Central memory CD8-positive, alpha-beta T cell (primary cell): ENCODE measurements at regions not wholly inside any gene's neighbourhood (a gene's known extent, or its start where the extent isn't known, plus 50 kb on each side); places are given as distances from the start of the nearest gene placed in this dataset.
A peak's percentile ranks its signal among the peaks of the same experiment; 100 is the strongest.
"Not testable (repeated sequence)": the region's sequence is repeated elsewhere in the genome, so short reads cannot be mapped to it uniquely, and the experiment has no call there.

Source experiments
- ATAC-seq: fragments of 150-1000 bp; cut with Tn5 transposase; replicated peaks from 2 replicates; pipeline ENCODE4 v1.10.0; 2022; ENCODE audit warnings: mild to moderate bottlenecking, moderate FRiP score, moderate number of reproducible peaks; ENCODE audit not compliant: poor library complexity, severe bottlenecking; ENCODE audit errors: extremely low read depth
- DNase-seq, 2 donors: peaks; one replicate each; pipeline ENCODE4 v3.0.0; 2021; ENCODE audit warnings: low spot score in 2 of 2
- H3K27ac Mint-ChIP-seq: one replicate; pipeline ENCODE4 v1.8.0; 2022; ENCODE audit warnings: low read depth, mild to moderate bottlenecking, moderate library complexity, mixed read lengths
- H3K27me3 Mint-ChIP-seq: one replicate; pipeline ENCODE4 v1.8.0; 2022; ENCODE audit warnings: mixed read lengths
- H3K36me3 Mint-ChIP-seq: one replicate; pipeline ENCODE4 v1.8.0; 2022; ENCODE audit warnings: mild to moderate bottlenecking, moderate library complexity, mixed read lengths; ENCODE audit not compliant: insufficient read depth
- H3K4me1 Mint-ChIP-seq: one replicate; pipeline ENCODE4 v1.8.0; 2022; ENCODE audit warnings: mixed read lengths
- H3K4me3 Mint-ChIP-seq: one replicate; pipeline ENCODE4 v1.8.0; 2022; ENCODE audit warnings: mild to moderate bottlenecking, moderate library complexity, mixed read lengths
- H3K9me3 Mint-ChIP-seq: one replicate; pipeline ENCODE4 v1.8.0; 2022; ENCODE audit warnings: mixed read lengths

DNA sequence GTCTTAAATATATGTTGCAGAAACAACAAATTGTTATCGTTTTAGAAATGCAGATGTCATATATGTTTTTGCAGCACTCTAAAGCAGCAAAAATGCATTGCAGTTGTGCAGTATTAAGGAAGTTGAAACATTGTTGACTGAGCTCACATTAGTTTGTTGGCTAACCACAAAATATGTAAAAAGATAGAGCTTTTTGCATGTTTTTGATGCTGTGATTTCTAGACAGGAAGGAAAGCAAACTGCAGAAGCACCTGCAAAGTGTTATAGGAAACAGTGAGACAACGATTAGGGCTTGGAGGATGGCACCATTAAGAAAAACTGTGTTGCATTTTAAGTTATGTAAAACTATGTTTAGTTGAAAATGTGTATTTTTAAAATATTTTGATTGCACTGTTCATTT, 366.7 kb downstream of the SRGAP2C start:
- Mint-ChIP-seq H3K27ac (peak overlapping the region; percentile 81), H3K4me1 (peaks cover 43% of the 10 kb centered on the region)
- not testable (repeated sequence) for H3K9me3 Mint-ChIP-seq, H3K27me3 Mint-ChIP-seq, H3K36me3 Mint-ChIP-seq, H3K4me3 Mint-ChIP-seq
- DNase-seq (peak in 1 of 2 donors; percentile 11), ATAC-seq (peak; percentile 94)

- H3K36me3 Mint-ChIP-seq, DNase-seq, H3K9me3 Mint-ChIP-seq, H3K4me3 Mint-ChIP-seq, H3K27me3 Mint-ChIP-seq, ATAC-seq, H3K27ac Mint-ChIP-seq: not testable (repeated sequence)
- peaks cover 24% of the 10 kb centered on the region for H3K4me1 Mint-ChIP-seq
These were observed 371.8 kb downstream of the SRGAP2C start for GRCh38 chr1:121556560-121556959.

GRCh38 chr1:121558034-121558433, 373.3 kb downstream of the SRGAP2C start:
- peak overlapping the region; percentile 21 for H3K4me3 Mint-ChIP-seq
- peak overlapping the region; percentile 83 for H3K27ac Mint-ChIP-seq
- H3K9me3 Mint-ChIP-seq, H3K27me3 Mint-ChIP-seq, H3K36me3 Mint-ChIP-seq, ATAC-seq, DNase-seq: not testable (repeated sequence)
- H3K4me1 Mint-ChIP-seq, result peaks cover 12% of the 10 kb centered on the region

DNA sequence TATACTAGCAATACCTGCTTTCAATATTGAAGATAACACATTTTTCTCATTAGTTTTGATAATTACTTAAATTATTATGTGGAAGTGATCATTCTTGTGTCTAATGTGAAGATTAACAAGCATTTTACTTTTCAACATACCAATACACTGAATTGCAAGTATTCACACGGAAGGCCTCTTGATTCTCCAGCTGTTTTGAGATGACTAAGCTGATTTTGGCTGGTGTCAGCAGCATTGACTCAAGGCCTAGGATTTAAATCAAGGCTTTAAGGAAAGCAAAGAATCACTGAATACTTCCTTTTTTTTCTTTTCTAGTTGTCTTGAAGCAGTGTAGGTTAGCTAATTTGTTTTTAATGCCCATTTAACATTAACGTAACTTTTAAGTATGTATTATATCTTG, 373.7 kb downstream of the SRGAP2C start:
- peaks cover 12% of the 10 kb centered on the region for H3K4me1 Mint-ChIP-seq
- H3K27ac Mint-ChIP-seq, result peak overlapping the region; percentile 83
- H3K27me3 Mint-ChIP-seq, result no peaks in the 10 kb centered on the region
- ATAC-seq (no peak), DNase-seq (no peak)
- peak overlapping the region; percentile 21 for H3K4me3 Mint-ChIP-seq
- H3K9me3 Mint-ChIP-seq, result no peaks in the 10 kb centered on the region
- no peaks in the 10 kb centered on the region for H3K36me3 Mint-ChIP-seq

GRCh38 chr1:121566346-121566745, 381.6 kb downstream of the SRGAP2C start:
- Mint-ChIP-seq H3K36me3 (no peaks in the 10 kb centered on the region), H3K4me3 (no peak overlapping the region), H3K27ac (no peak overlapping the region), H3K4me1 (peaks cover 11% of the 10 kb centered on the region), H3K9me3 (no peaks in the 10 kb centered on the region), H3K27me3 (no peaks in the 10 kb centered on the region)
- DNase-seq, result no peak
- no peak for ATAC-seq

GRCh38 chr1:121569428-121569827, 384.7 kb downstream of the SRGAP2C start:
- no peak for ATAC-seq
- no peaks in the 10 kb centered on the region for H3K9me3 Mint-ChIP-seq

DNA sequence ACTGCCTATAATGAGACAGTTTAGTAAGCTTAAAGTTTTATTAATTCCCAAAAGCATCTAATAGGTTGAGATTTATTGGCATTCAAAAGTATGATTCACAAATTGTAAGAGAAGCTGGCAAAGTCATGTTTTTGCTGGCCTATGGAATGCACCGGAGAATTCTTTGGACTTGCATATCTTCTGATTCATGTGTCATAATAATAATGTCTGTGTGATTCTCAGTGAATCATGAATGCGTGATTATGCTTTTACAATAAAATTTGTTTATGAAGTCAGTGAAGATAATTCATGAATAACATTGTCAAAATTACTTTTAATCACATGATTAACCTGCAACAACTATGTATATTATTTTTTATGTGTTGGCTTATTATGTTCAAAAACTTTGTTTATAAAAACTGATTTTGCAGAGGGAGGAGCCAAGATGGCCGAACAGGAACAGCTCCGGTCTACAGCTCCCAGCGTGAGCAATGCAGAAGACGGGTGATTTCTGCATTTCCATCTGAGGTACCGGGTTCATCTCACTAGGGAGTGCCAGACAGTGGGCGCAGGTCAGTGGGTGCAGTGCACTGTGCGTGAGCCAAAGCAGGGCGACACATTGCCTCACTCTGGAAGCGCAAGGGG, 389.2 kb downstream of the SRGAP2C start:
- not testable (repeated sequence) for ATAC-seq, H3K4me1 Mint-ChIP-seq, H3K4me3 Mint-ChIP-seq, H3K27me3 Mint-ChIP-seq, H3K36me3 Mint-ChIP-seq, H3K27ac Mint-ChIP-seq, H3K9me3 Mint-ChIP-seq, DNase-seq

More at GRCh38 chr1:121569428-121569827, 384.7 kb downstream of the SRGAP2C start:
- Mint-ChIP-seq H3K27me3 (no peaks in the 10 kb centered on the region), H3K36me3 (no peaks in the 10 kb centered on the region), H3K27ac (no peak overlapping the region), H3K4me3 (no peak overlapping the region), H3K4me1 (peaks cover 11% of the 10 kb centered on the region)
- DNase-seq, result no peak

- DNase-seq, H3K4me1 Mint-ChIP-seq, H3K4me3 Mint-ChIP-seq, H3K27ac Mint-ChIP-seq, H3K27me3 Mint-ChIP-seq, ATAC-seq, H3K36me3 Mint-ChIP-seq, H3K9me3 Mint-ChIP-seq: not testable (repeated sequence)
These were observed 389.7 kb downstream of the SRGAP2C start for GRCh38 chr1:121574505-121574899.

GRCh38 chr1:121582898-121583297, 398.1 kb downstream of the SRGAP2C start:
- not testable (repeated sequence) for ATAC-seq, H3K4me3 Mint-ChIP-seq, H3K27me3 Mint-ChIP-seq, DNase-seq, H3K4me1 Mint-ChIP-seq, H3K36me3 Mint-ChIP-seq, H3K27ac Mint-ChIP-seq
- H3K9me3 Mint-ChIP-seq, result peaks cover 11% of the 10 kb centered on the region

GRCh38 chr1:121586369-121587229, 401.8 kb downstream of the SRGAP2C start:
- Mint-ChIP-seq H3K9me3 (peaks cover 6% of the 10 kb centered on the region), H3K27me3 (no peaks in the 10 kb centered on the region), H3K36me3 (no peaks in the 10 kb centered on the region), H3K27ac (no peak overlapping the region), H3K4me3 (peak overlapping the region; percentile 42), H3K4me1 (peaks cover 7% of the 10 kb centered on the region)
- no peak for ATAC-seq
- DNase-seq, result no peak

- ATAC-seq (no peak), DNase-seq (no peak)
- no peak overlapping the region for H3K27ac Mint-ChIP-seq
- H3K4me1 Mint-ChIP-seq, result peaks cover 7% of the 10 kb centered on the region
- H3K27me3 Mint-ChIP-seq, result no peaks in the 10 kb centered on the region
- peaks cover 6% of the 10 kb centered on the region for H3K9me3 Mint-ChIP-seq
- H3K4me3 Mint-ChIP-seq, result no peak overlapping the region
- no peaks in the 10 kb centered on the region for H3K36me3 Mint-ChIP-seq
These were observed 402.4 kb downstream of the SRGAP2C start for GRCh38 chr1:121587230-121587569.

DNA sequence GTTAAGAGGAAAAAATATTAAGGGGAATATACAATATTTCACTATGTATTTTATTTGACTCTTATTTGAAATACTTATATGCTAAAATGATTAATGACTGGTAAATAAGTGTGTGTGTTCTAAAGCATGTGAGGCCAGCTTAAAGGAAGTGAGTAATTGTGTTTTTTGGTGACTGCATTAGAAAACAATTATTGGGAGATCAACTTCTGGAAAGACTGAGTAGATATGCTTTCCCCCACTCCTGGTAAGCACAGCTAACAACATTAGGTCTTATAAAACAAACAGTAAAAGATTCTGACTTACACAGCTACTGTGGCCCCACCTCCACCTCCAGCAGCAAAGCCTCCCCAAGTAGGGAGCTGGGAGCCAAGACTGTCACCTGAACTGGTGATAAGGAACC, 403.0 kb downstream of the SRGAP2C start:
- peaks cover 7% of the 10 kb centered on the region for H3K4me1 Mint-ChIP-seq
- no peak for ATAC-seq
- DNase-seq, result no peak
- H3K36me3 Mint-ChIP-seq, result no peaks in the 10 kb centered on the region
- H3K27ac Mint-ChIP-seq, result no peak overlapping the region
- no peak overlapping the region for H3K4me3 Mint-ChIP-seq
- H3K27me3 Mint-ChIP-seq, result no peaks in the 10 kb centered on the region
- peaks cover 6% of the 10 kb centered on the region for H3K9me3 Mint-ChIP-seq

GRCh38 chr1:121594096-121594495, 409.3 kb downstream of the SRGAP2C start:
- Mint-ChIP-seq H3K9me3 (no peaks in the 10 kb centered on the region), H3K36me3 (no peaks in the 10 kb centered on the region), H3K4me3 (no peak overlapping the region), H3K27me3 (no peaks in the 10 kb centered on the region), H3K4me1 (peaks cover 5% of the 10 kb centered on the region), H3K27ac (no peak overlapping the region)
- ATAC-seq (no peak), DNase-seq (no peak)
